HUES48 (cell line): ENCODE measurements at regions not wholly inside any gene's neighbourhood (a gene's known extent, or its start where the extent isn't known, plus 50 kb on each side); places are given as distances from the start of the nearest gene placed in this dataset.

Experiments used
- H3K27ac ChIP-seq: one replicate; pipeline ENCODE4 v1.7.0; 2013; ENCODE audit warnings: low read depth, low read length, inconsistent platforms
- H3K27me3 ChIP-seq: 2 replicates; pipeline ENCODE4 v1.6.1; 2013; ENCODE audit warnings: mild to moderate bottlenecking, low read length; ENCODE audit not compliant: control insufficient read depth, insufficient read depth
- H3K36me3 ChIP-seq: 2 replicates; pipeline ENCODE4 v1.6.1; 2013; ENCODE audit warnings: low read length; ENCODE audit not compliant: control insufficient read depth, insufficient read depth
- H3K4me1 ChIP-seq: 2 replicates; pipeline ENCODE4 v1.6.1; 2013; ENCODE audit warnings: mild to moderate bottlenecking, low read length; ENCODE audit not compliant: control insufficient read depth, insufficient read depth
- H3K4me3 ChIP-seq: 2 replicates; pipeline ENCODE4 v1.5.1; 2013; ENCODE audit warnings: mild to moderate bottlenecking, low read depth, low read length
- H3K9ac ChIP-seq: 2 replicates; pipeline ENCODE4 v1.6.1; 2013; ENCODE audit warnings: mild to moderate bottlenecking, low read depth, low read length, moderate library complexity
- H3K9me3 ChIP-seq: 2 replicates; pipeline ENCODE4 v1.6.1; 2013; ENCODE audit warnings: low read length; ENCODE audit not compliant: control insufficient read depth, insufficient read depth

DNA sequence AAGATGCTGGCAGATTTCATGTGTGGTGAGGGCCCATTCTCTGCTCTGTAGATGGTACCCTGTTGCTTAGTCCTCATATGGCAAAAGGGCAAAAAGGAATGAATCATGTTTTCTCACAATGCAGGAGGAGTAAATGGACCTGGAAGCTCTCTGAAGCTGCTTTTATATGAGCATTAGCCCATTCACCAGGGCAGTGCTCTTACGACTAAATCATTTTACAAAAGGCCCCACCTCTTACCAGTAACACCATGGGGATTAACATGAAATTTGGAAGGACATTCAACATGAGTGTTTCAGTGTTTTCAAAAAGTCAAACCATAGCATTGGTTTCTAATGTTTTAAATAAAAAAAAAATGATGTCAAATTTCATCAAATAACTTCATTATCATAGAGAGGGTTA is 495.7 kb upstream of the CBLB start:
- H3K27ac ChIP-seq: no peak overlapping the region
- H3K9me3 ChIP-seq: no peaks in the 10 kb centered on the region
- H3K4me1 ChIP-seq: no peaks in the 10 kb centered on the region
- H3K36me3 ChIP-seq: no peaks in the 10 kb centered on the region
- H3K27me3 ChIP-seq: no peaks in the 10 kb centered on the region
- H3K4me3 ChIP-seq: no peak overlapping the region
- H3K9ac ChIP-seq: no peak overlapping the region

DNA sequence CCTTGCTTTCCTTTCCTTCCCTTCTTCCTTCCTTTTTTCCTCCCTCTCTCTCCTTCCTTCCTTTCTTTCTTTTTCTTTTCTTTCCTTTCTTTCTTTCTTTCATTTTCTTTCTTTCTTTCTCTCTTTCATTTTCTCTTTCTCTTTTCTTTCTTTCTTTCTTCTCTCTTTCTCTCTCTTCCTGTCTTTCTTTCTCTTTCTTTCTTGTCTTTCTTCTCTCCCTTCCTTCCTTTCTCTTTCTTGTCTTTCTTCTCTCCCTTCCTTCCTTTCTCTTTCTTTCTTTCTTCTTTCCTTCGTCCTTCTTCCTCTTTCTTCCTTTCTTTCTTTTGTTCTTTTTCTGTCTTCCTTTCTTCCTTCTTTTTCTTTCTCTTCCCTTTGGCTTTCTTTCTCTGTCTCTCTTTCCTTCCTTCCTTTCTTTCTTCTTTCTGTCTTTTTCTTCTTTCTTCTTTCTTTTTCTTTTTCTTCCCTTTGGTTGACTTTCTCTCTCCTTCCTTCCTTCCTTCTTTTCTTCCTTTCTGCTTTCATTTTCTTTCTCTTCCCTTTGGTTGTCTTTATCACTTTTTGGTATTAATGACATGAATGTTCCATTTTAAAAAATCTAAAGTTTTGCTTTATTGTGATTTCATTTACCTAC is 496.4 kb upstream of the CBLB start:
- H3K4me3 ChIP-seq: no peak overlapping the region
- no peaks in the 10 kb centered on the region for H3K9me3 ChIP-seq
- no peak overlapping the region for H3K27ac ChIP-seq
- H3K9ac ChIP-seq: no peak overlapping the region
- no peaks in the 10 kb centered on the region for H3K27me3 ChIP-seq
- H3K36me3 ChIP-seq: no peaks in the 10 kb centered on the region
- no peaks in the 10 kb centered on the region for H3K4me1 ChIP-seq

DNA sequence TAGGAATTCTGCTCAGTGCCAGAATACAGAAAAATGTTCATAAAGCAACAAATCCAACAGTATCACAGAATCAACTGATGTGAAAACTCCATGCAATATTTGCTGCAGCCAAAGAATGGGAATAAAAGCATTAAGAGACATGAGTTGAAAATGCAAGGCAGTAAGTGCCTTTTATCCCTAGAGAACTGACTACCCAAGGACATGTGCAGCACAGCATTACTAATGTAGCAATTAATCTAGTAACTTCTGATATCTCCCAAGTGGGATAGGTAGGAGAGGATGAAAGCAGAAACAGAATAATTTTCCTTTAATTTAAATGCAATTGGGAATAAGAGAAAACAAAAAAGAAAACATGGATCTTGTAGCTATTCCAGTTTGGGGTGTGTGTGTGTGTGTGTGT is 497.5 kb upstream of the CBLB start:
- H3K9me3 ChIP-seq: no peaks in the 10 kb centered on the region
- no peaks in the 10 kb centered on the region for H3K36me3 ChIP-seq
- H3K4me3 ChIP-seq: no peak overlapping the region
- no peaks in the 10 kb centered on the region for H3K4me1 ChIP-seq
- H3K27me3 ChIP-seq: no peaks in the 10 kb centered on the region
- H3K27ac ChIP-seq: no peak overlapping the region
- no peak overlapping the region for H3K9ac ChIP-seq

DNA sequence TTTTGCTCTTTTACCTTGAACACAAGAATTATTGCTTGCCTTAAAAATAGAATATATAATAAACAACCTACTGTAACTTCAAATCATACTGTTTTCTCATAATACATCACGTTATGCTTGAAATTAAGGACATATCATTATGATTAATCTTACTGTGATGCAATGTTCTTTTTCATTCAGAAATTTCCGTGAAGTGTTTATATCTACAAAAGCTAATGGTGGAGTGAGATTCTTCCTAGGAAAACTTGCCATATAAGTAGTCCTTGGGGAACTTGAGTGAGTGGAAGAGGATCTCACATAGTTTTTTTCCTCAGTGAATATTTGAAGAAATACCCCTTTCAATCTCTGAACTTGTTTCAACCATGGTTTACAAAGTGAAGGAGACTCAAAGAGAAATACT is 498.7 kb upstream of the CBLB start:
- H3K9me3 ChIP-seq: no peaks in the 10 kb centered on the region
- no peaks in the 10 kb centered on the region for H3K4me1 ChIP-seq
- H3K27me3 ChIP-seq: no peaks in the 10 kb centered on the region
- H3K9ac ChIP-seq: no peak overlapping the region
- H3K36me3 ChIP-seq: no peaks in the 10 kb centered on the region
- no peak overlapping the region for H3K4me3 ChIP-seq
- no peak overlapping the region for H3K27ac ChIP-seq

DNA sequence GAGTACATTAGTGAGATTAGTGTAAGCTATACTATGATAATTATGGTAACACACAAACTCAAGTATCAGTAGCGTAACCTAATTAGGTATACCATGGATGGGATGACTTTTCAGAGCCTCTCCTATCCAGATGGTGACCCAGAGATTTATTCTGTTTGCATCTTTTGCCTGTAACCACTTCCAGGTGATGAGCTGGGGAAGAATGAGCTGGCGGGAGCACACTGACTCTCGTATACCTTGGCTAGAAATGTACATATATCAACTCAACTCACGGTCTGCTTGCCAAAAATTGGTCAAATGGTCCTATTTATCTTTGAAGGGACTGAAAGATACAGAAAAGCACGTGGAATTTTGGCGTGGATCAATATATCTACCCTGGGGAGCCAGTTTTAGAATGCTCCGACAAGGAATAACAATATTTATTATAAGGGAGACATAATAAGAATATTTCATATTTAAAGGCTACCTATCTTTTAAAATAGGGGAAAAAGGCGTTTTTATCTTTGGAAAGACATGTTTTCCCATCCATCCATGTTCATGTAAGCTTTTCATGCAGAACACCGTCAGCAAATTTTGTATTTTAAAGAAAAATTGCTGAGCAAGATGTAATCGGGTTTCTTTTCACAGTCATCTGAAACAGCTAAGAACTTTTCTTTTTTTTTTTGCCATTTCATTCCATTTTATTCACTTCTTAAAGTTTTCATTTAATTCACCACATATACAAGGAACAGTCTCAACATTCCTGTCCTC is 502.6 kb upstream of the CBLB start:
- H3K4me3 ChIP-seq: no peak overlapping the region
- H3K9me3 ChIP-seq: no peaks in the 10 kb centered on the region
- H3K27ac ChIP-seq: no peak overlapping the region
- no peaks in the 10 kb centered on the region for H3K27me3 ChIP-seq
- H3K36me3 ChIP-seq: no peaks in the 10 kb centered on the region
- no peaks in the 10 kb centered on the region for H3K4me1 ChIP-seq
- no peak overlapping the region for H3K9ac ChIP-seq

DNA sequence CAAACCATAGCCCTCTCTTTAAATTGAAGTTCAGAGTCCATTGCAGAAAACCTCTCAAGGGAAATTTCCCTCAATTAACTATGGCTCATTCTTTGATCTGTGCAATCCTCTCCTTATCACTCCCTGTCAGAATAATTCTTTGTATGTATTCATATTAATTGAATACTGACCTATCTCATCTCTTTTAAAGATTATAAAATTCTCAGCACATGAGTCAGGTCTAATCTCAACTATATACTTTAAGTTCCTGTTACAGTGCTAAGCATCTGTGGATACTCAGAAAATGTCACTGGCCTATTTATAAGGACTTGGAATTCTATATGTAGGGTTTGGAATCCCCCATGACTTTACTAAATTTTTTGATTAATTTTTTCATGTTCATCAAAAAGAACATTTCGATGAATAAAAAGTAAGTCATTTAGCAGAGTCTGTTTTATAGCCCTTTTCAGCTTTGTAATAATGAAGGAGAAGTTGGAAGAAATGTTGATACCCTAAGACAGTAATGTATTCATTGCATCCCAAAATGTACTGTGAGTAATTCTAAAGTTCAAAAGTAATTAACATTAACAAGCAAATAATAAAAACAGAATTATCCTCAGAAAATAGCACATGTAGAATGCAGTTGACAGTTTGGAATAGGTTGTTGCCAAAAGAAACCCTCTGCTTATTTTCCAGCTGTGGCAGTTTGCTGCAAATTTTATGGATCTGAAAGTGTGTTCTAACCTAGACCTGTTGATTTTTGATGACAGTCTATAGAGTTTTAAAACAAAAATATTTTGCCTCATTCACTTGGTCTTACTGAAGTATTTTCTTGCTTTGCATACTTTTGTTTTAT is 503.4 kb upstream of the CBLB start:
- no peaks in the 10 kb centered on the region for H3K27me3 ChIP-seq
- H3K9me3 ChIP-seq: no peaks in the 10 kb centered on the region
- no peaks in the 10 kb centered on the region for H3K4me1 ChIP-seq
- no peaks in the 10 kb centered on the region for H3K36me3 ChIP-seq
- no peak overlapping the region for H3K9ac ChIP-seq
- no peak overlapping the region for H3K4me3 ChIP-seq
- no peak overlapping the region for H3K27ac ChIP-seq

DNA sequence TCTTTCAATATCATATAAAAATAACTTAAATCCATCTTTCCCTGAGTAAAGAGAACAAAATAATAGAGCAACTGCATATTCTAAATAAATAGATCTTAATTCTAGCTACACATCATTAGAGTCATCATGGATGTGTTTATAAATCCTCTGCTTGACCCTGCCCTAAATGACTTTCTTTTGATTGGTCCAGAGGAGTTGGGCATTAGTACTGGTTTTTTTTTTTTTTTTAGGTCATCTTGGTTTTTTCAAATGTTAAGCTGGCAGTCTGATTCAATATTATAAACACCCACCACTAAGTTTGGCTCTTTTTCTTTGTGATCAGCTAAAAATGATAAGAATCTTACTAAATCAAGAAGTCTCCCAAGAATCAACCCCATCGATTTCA is 504.0 kb upstream of the CBLB start:
- H3K9ac ChIP-seq: no peak overlapping the region
- no peak overlapping the region for H3K4me3 ChIP-seq
- no peaks in the 10 kb centered on the region for H3K27me3 ChIP-seq
- no peaks in the 10 kb centered on the region for H3K4me1 ChIP-seq
- no peak overlapping the region for H3K27ac ChIP-seq
- no peaks in the 10 kb centered on the region for H3K36me3 ChIP-seq
- no peaks in the 10 kb centered on the region for H3K9me3 ChIP-seq

DNA sequence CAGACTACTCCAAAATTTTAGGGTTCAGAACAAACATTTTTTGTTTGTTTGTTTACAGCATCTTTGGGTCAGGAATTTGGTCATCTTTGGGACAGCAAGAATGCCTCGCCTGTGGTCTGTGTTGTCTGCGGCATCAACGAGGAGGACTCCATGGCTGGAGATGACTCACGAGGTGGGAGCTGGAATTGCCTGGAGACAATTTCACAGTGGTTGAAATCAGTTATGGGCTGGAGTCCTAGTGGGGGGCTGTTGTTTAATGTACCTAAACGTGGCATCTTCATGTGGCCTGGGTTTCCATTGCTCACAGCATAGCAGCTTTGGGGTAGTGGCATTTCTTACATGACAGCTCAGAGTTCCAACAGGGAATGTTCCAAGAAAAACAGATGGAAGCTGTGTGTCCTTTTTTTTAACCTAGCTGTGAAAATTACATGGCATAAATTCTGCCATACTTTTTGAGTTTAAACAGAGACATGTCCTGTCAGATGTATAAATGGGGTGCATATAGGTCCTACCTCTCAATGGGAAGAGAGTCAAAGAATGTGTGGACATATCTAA is 507.3 kb upstream of the CBLB start:
- no peak overlapping the region for H3K4me3 ChIP-seq
- H3K9ac ChIP-seq: no peak overlapping the region
- no peaks in the 10 kb centered on the region for H3K4me1 ChIP-seq
- H3K27me3 ChIP-seq: no peaks in the 10 kb centered on the region
- no peak overlapping the region for H3K27ac ChIP-seq
- H3K9me3 ChIP-seq: no peaks in the 10 kb centered on the region
- H3K36me3 ChIP-seq: no peaks in the 10 kb centered on the region

DNA sequence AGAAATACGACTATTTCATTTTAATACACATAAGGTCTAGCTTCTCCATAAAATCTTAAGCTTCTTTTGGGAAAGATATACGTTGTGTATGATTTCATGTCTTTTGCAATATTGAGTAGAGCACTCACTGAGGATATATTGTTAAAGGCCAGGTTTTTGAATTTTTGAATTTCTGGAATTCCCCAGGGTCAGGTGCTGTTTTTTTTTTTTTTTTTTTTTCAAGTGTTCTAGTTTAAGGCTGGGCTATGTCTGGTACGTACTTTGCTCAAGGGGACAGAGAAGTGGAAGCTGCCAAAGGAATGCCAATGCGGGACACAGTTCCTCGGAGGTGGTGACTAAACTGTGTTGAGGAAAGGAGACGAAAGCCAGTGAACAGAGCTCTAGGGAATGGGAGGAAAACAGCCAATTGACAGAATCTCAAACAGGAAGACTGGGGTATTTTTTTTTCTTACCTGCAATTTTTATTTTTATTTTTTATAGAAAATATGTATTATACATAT is 510.5 kb upstream of the CBLB start:
- Histone ChIP-seq H3K9ac (no peak overlapping the region), H3K36me3 (no peaks in the 10 kb centered on the region), H3K4me3 (no peak overlapping the region), H3K27ac (no peak overlapping the region), H3K27me3 (no peaks in the 10 kb centered on the region), H3K4me1 (no peaks in the 10 kb centered on the region), H3K9me3 (no peaks in the 10 kb centered on the region)

DNA sequence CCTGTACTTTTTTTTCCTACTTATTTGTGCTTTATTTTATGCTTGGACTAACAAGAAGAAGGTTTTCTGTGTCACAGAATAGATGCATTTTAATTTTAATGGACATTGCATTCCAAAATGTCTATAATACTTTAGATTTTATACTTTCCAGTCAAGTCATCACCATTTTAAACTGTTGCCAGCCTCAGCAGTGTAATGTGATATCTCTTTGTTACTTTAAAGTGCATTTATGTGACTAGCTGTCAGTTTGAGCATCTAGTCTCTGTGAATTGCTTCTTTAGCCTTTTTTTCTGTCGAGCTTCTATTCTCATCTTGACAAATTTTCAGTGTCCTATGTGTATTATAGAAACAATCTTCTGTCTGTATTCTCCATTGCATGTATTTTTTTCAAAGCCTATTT is 511.4 kb upstream of the CBLB start:
- Histone ChIP-seq H3K27me3 (no peaks in the 10 kb centered on the region), H3K9me3 (no peaks in the 10 kb centered on the region), H3K9ac (no peak overlapping the region), H3K4me1 (no peaks in the 10 kb centered on the region), H3K4me3 (no peak overlapping the region), H3K27ac (no peak overlapping the region), H3K36me3 (no peaks in the 10 kb centered on the region)
